ENCODE measurements at regions not wholly inside any gene's neighbourhood (a gene's known extent, or its start where the extent isn't known, plus 50 kb on each side); places are given as distances from the start of the nearest gene placed in this dataset.

DNA sequence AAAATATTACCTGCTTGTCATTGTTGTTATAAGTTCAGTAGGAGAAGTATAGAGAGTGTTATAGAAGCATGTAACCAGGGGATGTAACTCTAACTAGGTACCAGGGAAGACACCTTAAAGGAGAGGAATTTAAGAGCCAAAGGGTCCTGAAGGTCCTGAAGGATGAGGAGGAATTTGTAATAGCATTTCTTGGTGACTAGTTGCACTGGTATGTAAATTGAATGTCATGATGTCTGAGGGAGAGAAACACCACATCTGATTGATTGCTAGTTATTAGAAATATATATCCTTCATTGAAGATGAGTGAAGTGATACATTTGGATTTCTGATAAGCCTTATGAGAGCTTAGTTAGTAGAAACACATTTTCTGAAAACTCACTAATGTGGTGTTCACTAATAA lies 643.8 kb downstream of the RFPL4B start:
- no peak for TF ChIP-seq POLR2AphosphoS5 (IDR thresholded peaks at IDR 0.05; ENCODE audit: borderline replicate concordance, low read depth, low read length)
- TF ChIP-seq EZH2 (IDR thresholded peaks at IDR 0.05): no peak
- TF ChIP-seq FOXP2 (optimal IDR thresholded peaks at IDR 0.05; ENCODE audit: control extremely low read depth, extremely low read length, insufficient read depth): no peak

All from SK-N-MC (cell line).